22Rv1 (cell line): ENCODE measurements at regions not wholly inside any gene's neighbourhood (a gene's known extent, or its start where the extent isn't known, plus 50 kb on each side); places are given as distances from the start of the nearest gene placed in this dataset.

ENCODE experiments used
- ZFX ChIP-seq: fragments of 450-650 bp; IDR thresholded peaks from 2 replicates; pipeline ENCODE4 v1.6.1; 2017; ENCODE audit warnings: antibody characterized with exemption, borderline replicate concordance
- TF ChIP-seq, protein P1 (sequence below): fragments of 450-650 bp; IDR thresholded peaks from 2 replicates; pipeline ENCODE4 v1.5.1; 2017; ENCODE audit warnings: mild to moderate bottlenecking

DNA sequence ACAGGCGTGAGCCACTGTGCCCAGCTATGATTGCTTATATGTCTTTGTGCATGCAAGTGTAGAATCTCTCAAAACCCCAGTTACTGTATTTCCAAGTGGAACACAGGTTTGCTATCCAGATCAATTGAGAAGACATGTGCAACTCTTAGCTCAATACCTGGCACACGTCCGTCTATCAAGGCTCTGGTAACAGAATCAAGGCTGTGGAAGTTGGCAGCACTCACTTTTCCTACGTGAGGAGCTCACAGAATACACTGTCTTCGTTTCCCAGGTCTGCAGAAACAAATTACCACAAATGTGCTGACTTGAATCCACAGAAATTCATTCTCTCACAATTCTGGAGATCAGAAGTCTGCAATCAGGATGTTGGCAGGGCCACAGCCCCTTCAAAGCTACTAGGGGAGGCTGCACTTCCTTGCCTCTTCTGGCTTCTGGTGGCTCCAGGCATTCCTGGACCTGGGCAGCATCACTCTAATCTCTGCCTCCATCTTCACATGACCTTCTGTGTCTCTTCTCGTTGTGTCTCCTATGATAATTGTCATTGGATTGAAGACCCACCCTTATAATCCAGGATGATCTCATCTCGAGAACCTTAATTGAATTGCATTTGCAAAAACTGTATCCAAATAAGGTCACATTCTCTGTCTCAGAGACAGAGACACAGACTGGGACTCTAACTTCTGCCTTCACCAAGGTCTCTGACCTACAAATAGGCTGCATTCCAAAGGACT lies 84.8 kb upstream of the C7orf33 start:
- TF ChIP-seq, protein P1, sequence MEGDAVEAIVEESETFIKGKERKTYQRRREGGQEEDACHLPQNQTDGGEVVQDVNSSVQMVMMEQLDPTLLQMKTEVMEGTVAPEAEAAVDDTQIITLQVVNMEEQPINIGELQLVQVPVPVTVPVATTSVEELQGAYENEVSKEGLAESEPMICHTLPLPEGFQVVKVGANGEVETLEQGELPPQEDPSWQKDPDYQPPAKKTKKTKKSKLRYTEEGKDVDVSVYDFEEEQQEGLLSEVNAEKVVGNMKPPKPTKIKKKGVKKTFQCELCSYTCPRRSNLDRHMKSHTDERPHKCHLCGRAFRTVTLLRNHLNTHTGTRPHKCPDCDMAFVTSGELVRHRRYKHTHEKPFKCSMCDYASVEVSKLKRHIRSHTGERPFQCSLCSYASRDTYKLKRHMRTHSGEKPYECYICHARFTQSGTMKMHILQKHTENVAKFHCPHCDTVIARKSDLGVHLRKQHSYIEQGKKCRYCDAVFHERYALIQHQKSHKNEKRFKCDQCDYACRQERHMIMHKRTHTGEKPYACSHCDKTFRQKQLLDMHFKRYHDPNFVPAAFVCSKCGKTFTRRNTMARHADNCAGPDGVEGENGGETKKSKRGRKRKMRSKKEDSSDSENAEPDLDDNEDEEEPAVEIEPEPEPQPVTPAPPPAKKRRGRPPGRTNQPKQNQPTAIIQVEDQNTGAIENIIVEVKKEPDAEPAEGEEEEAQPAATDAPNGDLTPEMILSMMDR, result no peak
- no peak for TF ChIP-seq ZFX
